Upper lobe of left lung (tissue), 4 donors: ENCODE measurements at regions not wholly inside any gene's neighbourhood (a gene's known extent, or its start where the extent isn't known, plus 50 kb on each side); places are given as distances from the start of the nearest gene placed in this dataset.

Experiments
- CTCF ChIP-seq, 6 experiments: fragments of 450-650 bp in 4 of 6; fragments of 200-600 bp in 2 of 6; sonication (generic) in 2 of 6; IDR thresholded peaks; one replicate each; pipeline ENCODE4 v1.5.1; 2016 to 2019; ENCODE audit warnings: antibody characterized with exemption in 6 of 6
- EP300 ChIP-seq, 4 donors: sonication (generic); formaldehyde crosslinking; IDR thresholded peaks; one replicate each; pipeline ENCODE4 v1.5.1; 2017; ENCODE audit warnings: antibody characterized with exemption in 4 of 4, control low read depth in 2 of 4
- POLR2A ChIP-seq, 4 donors: fragments of 450-650 bp; IDR thresholded peaks; one replicate each; pipeline ENCODE4 v1.5.1; 2016 to 2017; ENCODE audit warnings: antibody characterized with exemption in 4 of 4, mild to moderate bottlenecking in 2 of 4
- POLR2AphosphoS5 ChIP-seq, 2 donors: sonication (generic); formaldehyde crosslinking; IDR thresholded peaks; one replicate each; pipeline ENCODE4 v1.5.1; 2017; ENCODE audit warnings: antibody characterized with exemption in 2 of 2

- TF ChIP-seq CTCF (IDR thresholded peaks at IDR 0.05) (no peak), POLR2AphosphoS5 (IDR thresholded peaks at IDR 0.05) (no peak), POLR2A (IDR thresholded peaks at IDR 0.05) (no peak), EP300 (IDR thresholded peaks at IDR 0.05) (no peak)
Observed at GRCh38 chr11:131185915-131186314, 184.5 kb upstream of the NTM start.
